HuH-7.5 (cell line): ENCODE measurements at regions not wholly inside any gene's neighbourhood (a gene's known extent, or its start where the extent isn't known, plus 50 kb on each side); places are given as distances from the start of the nearest gene placed in this dataset.

Experiments used
- DNase-seq: peaks from one replicate; pipeline ENCODE4 v3.0.0; 2011; ENCODE audit warnings: low spot score

DNA sequence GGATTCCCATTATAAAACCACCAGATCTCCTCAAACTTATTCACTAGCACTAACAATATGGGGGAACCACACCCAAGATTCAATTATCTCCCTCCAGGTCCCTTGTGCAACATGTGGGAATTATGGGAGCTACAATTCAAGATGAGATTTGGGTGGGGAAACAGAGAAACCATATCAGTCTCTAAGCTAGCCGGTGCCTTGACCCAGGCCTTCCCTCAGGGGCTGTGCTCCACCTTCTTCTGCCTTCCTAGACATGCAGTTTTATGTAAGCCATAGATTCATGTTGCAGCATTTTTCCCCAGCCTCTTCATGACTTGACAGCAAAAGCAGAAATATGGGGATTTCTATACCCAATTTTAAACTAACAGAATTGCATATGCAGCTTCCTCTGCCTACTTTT lies 559.2 kb downstream of the TNS1 start:
- DNase-seq = no peak

DNA sequence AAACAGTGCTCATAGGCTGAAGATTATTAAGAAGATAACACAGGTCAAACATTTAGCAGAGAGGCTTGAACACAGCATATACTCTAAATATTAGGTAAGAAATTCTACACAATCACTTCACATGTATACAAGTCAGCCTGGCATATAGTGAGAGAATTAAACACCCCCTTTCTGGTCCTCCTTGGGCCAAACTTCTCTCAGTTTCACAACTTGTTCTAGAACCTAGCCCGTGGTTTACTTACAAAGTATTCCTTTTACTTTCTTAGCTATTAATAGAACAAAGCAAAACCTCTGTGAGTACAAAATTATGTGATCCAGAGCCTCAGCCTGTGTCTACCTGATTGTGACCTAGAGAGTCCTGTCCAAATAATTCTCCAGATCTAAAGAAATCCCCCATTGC lies 562.8 kb downstream of the TNS1 start:
- DNase-seq = no peak

DNA sequence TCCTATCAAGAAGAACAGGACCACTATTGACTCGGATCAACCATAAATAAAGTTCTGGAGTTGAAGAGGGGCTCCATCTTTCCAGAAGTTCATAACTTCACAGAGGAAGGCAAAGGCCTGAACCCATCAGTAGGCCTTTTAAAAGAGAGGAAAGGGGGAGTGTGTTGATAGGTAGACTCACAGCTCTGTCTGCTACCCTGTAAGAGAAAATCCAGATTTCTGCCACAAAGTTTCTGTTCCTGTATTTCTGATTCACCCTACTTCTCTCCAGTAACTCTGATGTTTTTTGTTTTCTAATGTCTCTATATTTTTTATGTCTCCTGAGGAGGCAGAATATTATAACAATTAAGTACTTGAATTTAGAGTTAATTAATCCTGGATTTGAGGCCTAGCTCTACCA lies 564.0 kb downstream of the TNS1 start:
- DNase-seq = no peak

DNA sequence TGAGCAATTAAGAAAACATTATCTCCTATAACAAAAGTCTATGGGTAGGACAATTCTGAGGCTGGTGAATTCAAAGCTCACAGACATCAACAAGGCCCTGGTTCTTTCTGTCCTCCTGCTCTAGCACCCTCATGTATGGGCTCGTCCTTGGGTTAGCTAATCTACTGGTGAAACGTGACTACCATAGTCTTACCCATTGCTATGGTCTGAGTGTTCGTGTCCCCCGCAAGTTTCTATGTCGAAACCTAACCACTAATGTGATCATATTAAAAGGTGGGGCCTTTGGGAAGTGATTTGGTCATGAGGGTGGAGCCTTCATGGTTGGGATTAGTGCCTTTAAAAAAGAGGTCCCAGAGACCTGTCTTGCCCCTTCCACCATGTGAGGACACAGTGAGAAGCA lies 564.7 kb downstream of the TNS1 start:
- DNase-seq = no peak

DNA sequence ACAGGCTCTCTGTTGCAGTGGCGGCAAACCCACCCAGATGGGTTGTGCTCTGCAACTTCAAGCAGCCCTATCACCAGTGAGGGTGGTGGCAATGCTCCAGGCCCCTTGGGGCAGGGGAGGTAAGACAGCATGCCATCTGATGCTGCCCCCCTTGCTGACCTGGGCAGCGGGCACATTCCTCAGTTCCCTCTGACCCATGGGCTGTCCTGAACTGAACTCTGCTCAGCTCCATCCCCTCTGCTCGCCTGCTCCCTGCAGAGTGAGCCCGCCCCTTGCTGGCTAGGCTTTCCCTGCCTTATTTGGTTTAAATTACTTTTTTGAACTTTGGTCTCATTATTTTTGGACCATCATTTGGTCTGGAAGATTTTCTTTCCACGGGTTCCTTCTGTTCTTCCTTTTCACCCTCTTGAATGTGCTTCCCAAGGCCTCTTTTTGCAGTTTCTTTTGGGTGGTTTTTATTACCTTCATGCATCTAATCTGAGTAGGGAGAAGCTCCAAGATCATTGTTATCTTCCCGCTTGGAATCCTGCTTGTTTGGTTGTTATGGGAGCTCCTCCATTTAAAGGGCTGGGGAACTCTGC lies 565.4 kb downstream of the TNS1 start:
- DNase-seq = no peak

DNA sequence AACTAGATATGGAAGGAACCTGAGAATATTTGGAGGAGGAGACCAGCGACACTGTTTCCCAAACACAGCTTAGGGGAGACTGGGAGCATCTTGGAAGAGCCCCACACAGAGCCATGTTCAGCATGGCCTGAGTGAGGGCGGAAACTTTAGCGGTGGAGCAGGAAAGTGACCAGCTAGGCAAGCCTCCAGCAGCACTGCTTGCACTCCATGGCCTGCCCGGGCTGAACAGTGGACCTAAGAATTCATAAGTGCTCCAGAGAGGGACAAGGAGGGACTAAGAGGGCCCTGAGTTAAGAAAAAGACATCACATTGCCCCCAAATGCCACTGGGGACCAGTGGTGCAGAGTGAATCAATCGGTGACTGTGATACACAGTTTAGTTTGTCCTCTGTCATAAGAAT lies 566.4 kb downstream of the TNS1 start:
- no peak for DNase-seq

DNA sequence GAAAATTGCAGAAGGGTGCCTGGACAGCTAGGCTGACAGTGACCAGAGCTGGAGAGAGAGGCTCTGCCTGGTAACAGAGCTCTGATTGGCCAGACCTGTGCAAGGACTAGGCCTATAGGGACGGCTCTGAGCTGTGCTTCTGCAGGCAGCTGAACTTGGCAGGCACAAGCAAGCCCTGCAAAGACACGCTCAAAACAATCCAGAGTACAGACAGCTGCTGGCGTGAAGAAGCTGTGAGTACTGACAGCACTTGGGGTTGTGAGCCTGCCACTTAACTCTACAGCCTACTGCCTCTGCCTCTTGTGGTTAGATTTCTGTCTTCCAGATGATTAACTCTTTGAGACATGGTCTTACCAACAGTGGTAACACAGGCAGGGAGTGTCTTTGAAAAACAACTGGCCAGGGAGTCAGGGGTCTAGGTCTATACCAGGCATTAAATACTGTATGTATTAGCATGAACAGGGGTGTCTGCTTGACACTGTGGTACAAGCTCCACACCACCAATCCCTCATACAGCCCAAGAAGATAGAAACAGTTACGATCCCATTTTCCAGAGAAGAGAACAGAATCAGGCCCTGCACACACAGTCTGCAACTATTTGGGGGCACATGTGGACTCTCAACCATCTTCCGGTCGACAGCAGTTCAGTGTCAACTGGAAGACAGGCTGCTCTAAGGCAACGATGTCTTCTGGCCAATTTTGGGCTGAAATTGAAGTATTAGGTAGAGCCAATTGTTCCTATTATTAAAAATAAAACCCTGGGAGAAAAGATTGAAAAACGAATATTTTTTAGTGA lies 568.4 kb downstream of the TNS1 start:
- peak; percentile 61 for DNase-seq

DNA sequence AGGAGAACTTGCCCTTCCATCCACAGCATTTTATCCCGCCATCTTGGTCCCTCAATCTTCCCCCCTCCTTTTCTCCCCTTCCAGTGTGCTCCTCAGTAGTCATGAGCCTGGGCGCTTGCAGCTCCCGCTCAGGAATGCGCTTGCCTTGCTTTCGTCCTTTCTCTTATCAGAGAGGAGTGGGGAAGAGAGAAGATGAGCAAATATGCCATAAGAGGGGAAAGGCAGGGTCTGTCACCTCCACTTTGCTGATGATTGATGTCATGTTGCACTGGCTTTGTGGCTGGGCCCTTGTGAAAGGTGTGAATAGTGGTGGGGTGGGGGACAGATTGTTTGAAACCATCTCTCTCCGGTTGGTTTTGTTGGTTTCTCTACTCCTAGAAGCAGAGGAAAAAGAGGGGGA lies 569.3 kb downstream of the TNS1 start:
- no peak for DNase-seq

DNA sequence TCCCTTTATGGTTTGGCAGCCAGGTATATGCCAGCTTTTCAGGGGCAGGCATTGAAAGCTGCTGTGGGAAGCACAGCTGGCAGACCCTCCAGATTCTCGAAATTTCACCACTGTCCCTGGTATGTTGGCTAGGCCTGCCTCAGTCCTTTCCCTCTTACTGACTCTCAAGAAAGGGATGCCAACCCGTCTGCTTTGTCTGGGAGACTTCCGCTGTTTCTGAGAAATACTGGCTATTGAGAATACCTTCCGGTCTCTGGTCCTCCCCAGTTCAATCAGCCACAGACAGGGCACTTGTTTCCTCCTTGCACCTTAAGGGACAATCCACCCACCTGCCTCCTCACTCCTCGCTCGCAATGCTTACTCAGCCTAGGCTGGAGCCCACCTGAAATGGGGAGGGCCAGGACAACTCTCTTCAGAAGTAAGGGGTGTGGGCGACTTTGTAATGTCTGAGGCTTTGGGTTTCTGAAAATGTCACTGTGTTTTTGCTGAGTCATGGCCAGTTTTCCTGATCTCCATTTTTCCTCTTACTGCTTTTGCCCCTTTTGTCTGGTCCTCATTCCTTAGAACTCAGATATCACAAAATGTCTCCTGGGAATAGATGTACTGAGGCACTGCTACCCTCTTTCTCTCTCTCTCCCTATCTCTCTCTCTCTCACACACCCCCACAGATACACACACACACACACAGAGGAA lies 571.1 kb downstream of the TNS1 start:
- DNase-seq = no peak

DNA sequence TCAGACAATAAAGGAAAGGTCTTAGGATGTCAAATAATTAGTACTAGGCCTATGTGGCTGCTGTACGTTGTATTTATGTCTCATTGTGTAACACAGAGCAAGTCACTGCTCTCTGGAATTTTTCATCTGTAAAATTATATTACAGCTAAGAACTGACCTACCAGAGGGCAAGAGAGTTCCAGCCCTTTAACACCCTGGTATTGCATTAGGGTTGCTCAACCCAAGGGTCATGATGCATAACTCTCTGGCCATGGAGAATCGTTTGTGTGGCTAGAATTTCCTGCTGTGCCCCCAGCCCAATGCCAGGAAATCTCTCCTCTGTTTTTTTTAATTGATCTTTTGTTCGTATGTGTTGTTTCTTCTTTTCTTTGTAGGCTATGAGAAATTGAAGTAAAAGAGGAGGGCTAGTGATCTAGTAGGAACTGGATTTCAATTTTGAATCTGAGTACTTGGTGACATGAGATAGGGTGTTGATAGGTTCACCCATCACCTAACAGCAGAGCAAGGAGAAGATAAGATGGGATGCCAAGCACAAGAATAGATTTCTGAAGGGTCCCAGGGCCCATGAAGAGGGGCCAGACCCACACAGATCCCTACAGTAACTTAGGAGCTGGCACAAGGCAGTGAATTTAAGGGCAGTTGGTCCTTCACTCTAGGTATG lies 571.2 kb upstream of the TNP1 start:
- no peak for DNase-seq

DNA sequence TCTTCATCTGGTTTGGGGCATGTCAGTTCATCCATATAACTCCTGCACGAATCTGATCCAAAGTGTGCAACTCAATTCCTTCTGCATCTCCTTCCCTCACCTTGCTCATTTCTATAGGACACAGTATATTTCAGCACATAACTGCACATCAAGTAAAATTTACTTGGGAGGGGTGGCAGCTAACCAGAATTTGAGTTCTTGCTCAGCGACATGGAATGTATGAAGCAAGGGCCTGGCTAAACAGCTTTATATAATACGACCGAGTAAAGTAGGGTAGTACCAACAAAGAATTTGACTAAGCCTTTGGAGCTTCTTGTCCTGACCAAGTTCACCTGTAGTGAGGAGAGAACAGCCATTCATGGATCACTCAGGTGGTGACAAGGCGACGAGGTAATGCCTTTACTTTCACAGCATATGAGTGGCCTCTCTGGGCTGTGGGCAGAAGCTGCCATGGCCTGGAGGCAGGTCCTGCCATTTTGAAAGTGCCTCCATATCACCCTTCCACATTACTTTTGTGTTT lies 570.2 kb upstream of the TNP1 start:
- DNase-seq = no peak

DNA sequence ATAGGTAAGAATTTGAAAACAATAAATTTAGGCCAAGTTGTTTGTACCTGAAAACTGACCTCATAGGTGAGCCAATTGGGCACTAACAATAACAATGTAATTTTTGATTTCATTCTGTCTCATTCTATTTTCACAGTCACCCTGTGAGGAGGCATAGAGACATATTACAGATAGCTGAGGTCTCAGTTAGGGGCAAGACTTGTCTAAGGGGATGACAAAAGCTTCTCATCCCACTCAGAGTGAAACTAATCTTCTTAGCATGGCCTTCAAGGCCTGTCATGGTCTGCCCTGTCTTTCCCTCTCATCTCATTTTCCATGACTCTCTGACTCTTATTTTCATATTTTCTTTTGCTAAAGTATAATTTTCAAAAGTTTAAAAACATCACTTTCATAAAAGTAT lies 562.0 kb upstream of the TNP1 start:
- DNase-seq = no peak

DNA sequence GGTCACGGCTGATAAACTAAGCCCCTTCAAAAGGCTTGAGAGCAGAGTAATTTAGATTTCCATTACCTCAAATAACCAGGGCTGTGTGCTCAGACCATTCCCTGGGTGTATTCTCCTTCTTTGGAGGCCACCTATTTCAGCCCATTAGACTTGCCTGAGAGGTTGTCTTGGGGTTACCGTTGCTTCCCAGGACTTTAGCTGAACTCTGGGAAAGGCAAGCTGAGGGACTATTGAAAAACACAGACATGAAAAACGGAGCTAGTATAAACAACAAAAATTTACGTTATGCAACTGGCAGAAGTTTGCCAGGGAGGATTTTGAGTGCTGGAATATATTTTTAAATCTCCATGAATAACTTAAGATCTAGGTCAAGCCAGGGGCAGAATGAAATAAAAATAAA lies 561.0 kb upstream of the TNP1 start:
- no peak for DNase-seq

DNA sequence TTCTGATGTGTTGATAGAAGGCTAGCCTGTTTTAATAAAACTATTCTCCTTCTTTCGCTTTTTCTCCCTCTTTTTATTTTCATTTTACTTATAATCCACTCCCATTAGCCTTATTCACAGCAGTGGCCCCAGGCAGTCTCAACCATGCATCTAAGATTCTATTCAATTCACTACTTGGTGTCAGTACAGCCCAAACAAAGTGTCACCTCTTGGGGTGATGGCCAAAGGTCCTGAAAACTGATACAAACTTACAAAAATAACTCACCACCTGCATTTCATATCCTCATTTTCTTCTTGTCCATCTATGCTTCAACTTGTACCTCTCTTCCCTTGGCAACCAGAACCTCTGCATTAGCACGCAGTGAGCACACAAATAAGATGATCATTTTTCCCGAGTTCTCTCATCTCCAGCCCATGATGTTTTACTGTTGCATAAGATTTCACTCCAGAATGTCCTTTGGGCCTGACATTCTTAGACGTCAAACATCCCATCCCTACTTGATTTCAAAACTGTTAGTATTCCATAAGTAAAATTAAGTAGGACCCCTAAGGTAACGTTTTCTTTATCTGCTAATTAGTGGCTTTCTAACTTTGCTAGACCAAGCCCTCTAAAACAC lies 559.3 kb upstream of the TNP1 start:
- DNase-seq = no peak

DNA sequence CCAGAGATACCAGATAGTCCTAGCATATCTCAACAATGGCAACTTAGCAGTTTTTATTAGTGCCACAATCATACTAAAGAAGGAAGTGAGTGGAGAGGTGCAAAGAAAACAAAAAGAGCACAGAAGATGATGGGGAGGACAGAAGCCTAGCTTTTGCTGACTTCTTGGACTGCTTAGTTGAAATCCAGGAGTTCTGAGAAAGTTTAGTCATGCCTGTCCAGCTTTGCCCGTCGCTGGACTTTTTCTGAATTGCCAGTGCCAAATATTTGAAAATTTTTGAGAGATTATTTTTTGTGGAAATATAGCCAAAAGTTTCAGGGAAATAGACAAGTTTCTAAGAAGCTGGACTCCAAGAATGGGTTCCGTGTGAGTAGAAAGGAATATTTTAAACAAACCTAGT lies 558.7 kb upstream of the TNP1 start:
- no peak for DNase-seq

DNA sequence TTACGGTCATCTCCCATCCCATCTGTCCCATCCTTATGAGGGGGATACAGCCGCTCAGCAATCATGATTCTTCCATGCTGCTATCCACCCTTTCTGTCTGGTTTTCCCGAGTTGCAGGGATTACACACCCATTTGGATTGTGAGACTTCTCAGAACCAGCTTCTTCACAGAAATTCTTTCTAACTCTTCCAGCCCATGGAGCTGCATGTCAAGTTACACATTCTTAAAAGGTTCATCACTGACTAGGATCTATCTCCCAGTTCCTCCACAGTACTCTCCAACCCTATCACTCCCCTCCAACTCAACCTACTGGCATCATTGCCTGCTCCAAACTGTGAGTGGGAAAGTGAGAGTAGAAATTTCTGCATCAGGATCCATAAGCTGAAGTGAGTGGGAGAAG lies 558.2 kb upstream of the TNP1 start:
- no peak for DNase-seq

DNA sequence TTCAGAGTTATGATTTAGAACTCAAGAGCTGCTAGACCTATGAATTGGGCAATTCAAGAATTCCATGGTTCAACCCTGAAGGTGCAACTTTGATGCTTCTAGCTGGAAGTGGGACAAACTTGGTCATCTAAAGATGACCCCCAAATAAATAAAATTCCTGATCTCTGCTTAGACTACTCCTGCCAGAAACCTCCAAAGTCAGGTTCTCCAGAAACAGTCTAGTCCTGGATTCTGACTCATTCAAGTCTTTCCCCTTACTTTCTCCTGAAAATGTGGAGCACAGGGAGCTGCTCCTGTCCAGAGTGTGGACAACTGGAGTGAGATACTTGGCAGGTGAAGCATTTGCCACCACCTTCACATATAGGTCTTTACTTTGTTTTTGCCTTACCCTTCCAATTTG lies 557.7 kb upstream of the TNP1 start:
- DNase-seq = no peak

DNA sequence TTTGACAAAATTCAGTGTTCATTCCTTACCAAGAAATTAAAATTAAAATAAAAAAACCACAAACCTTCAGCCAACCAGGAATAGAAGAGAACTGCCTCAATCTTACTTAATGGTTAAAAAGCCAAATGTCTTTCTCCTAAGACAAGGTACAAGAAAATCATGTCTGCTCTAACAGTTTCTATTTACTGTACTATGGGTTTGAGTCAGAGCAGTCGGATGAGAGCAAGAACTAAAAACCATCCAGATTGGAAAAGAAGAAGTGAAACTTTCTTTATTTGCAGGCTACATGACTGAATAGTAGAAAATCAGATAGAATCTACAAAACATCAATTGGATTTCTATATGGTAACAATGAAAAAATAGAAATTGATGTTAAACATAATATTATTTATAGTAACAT lies 555.5 kb upstream of the TNP1 start:
- DNase-seq = no peak

DNA sequence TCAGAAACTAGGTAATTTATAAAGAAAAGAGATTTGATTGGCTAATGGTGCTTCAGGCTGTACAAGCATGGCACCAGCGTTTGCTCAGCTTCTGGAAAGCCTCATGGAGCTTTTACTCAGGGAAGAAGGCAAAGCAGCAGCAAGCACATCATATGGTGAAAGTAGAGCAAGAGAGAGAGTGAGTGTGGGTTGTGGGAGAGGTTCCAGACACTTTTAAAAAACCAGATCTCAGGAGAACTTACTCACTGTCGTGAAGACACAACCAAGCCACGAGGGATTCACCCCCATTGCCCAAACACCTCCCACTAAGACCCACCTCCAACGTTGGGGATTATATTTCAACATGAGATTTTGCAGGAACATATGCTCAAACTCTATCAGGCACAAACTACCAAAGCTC lies 554.6 kb upstream of the TNP1 start:
- DNase-seq = no peak

DNA sequence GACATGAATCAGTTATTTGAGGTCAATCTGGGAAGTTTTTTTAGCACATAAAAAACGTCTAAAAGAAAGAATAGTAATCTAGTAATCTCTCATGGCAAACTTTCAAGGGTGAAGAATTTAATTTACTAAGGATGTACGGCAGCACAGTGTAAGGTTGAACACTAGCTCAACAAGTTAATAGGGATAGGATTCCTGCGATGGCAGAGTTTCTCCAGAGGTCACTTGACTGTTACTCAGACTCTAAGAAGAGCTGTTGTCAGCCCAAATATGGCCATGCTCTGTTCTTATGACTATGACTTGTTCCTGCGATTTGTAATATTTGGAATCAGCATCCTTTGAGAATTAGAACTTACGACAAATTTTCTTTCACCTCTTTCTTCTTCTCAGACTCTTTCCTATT lies 553.3 kb upstream of the TNP1 start:
- DNase-seq = no peak

DNA sequence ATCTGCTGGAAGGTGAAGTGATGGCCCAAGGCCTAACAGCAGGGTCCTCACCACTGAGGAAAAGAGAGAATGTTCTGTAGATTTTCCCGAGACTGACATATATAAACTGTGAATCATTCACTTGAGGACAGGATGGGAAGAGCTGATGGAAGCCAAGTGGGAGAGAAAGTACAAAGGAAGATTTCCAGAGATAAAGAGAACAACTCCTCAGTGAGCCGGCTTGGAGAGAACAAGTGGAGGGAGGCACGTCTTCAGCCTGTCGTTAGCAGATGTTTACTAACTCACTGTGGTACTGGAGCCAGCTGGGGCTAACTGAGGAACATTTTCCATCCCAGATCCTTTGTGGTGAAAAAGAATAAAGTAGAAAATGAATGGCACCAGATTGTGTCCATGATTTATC lies 552.9 kb upstream of the TNP1 start:
- DNase-seq = no peak

DNA sequence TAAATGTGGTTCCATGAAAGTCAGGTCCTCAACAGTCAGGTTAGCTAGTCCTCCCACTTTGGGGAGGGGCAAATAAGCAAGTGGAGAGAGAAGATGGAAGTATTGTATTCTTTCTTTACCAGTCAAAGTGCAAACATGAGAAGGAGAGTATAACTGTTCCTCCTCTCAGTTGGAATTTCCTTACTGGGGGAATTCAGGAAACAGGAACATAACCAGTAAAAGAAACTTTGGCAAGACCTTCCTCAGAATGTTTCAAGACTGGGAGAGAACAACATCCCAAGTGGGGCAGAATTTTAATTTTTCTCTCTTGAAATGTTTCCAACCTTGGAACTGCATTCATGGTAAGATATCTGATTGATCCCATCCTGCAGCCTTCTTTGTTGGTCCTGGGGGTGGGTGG lies 552.4 kb upstream of the TNP1 start:
- no peak for DNase-seq

DNA sequence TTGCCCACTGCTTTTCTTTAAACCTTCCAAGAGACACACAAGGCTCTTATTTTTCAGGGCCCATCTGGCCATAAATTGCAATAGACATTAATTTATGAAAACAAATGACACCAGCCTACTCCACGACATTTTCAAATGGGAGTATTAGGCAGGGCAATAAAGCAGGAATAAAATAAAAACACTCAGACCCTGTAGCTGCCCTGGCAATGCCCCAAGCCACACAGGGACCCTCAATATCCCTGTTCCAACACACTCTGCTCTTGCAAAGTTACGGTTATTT lies 550.8 kb upstream of the TNP1 start:
- DNase-seq = no peak
